Muscle of leg (tissue), 3 donors: ENCODE measurements at regions not wholly inside any gene's neighbourhood (a gene's known extent, or its start where the extent isn't known, plus 50 kb on each side); places are given as distances from the start of the nearest gene placed in this dataset.

Experiments used
- DNase-seq: peaks from one replicate; pipeline ENCODE4 v3.0.0; 2013
- H3K27ac ChIP-seq: one replicate; pipeline ENCODE4 v1.5.1; 2013; ENCODE audit warnings: mild to moderate bottlenecking, low read length, control low read depth
- H3K27me3 ChIP-seq: one replicate; pipeline ENCODE4 v1.6.1; 2013; ENCODE audit warnings: low read length; ENCODE audit not compliant: control insufficient read depth, insufficient read depth
- H3K36me3 ChIP-seq: one replicate; pipeline ENCODE4 v1.6.1; 2013; ENCODE audit warnings: low read length; ENCODE audit not compliant: control insufficient read depth, insufficient read depth
- H3K4me1 ChIP-seq: one replicate; pipeline ENCODE4 v1.6.1; 2013; ENCODE audit warnings: low read length; ENCODE audit not compliant: control insufficient read depth, insufficient read depth
- H3K4me3 ChIP-seq: one replicate; pipeline ENCODE4 v1.5.1; 2013; ENCODE audit warnings: low read length, control low read depth
- H3K9me3 ChIP-seq: replicated peaks from 2 replicates; pipeline ENCODE4 v1.6.1; 2013; ENCODE audit warnings: low read depth, low read length; ENCODE audit not compliant: control insufficient read depth
- WGBS: methylation state at CpG from one replicate; pipeline ENCODE4 v1.1.5; 2013; ENCODE audit warnings: missing lambda C conversion rate; ENCODE audit not compliant: insufficient coverage; 5-methylcytosine and 5-hydroxymethylcytosine counted together

- no peaks in the 10 kb centered on the region for H3K27me3 ChIP-seq
- no peaks in the 10 kb centered on the region for H3K36me3 ChIP-seq
- no peak overlapping the region for H3K4me3 ChIP-seq
- DNase-seq = no peak
- H3K27ac ChIP-seq = no peak overlapping the region
- H3K4me1 ChIP-seq = no peaks in the 10 kb centered on the region
- H3K9me3 ChIP-seq = no peaks in the 10 kb centered on the region
Measured at GRCh38 chr14:55734731-55735130, 154.7 kb downstream of the KTN1 start.

GRCh38 chr14:55739967-55740648, 160.1 kb downstream of the KTN1 start:
- Histone ChIP-seq H3K27ac (no peak overlapping the region), H3K36me3 (no peaks in the 10 kb centered on the region), H3K27me3 (no peaks in the 10 kb centered on the region), H3K9me3 (no peaks in the 10 kb centered on the region), H3K4me3 (no peak overlapping the region), H3K4me1 (no peaks in the 10 kb centered on the region)
- WGBS = 47% methylated on average over 3 of the region's 6 CpGs
- no peak for DNase-seq

- Histone ChIP-seq H3K9me3 (no peaks in the 10 kb centered on the region), H3K4me3 (no peak overlapping the region), H3K27me3 (no peaks in the 10 kb centered on the region), H3K27ac (no peak overlapping the region), H3K36me3 (no peaks in the 10 kb centered on the region), H3K4me1 (no peaks in the 10 kb centered on the region)
- WGBS = no CpG with 5 or more reads among the region's 3 CpGs
- DNase-seq = no peak
Measured at GRCh38 chr14:55740649-55740989, 160.6 kb downstream of the KTN1 start.

DNA sequence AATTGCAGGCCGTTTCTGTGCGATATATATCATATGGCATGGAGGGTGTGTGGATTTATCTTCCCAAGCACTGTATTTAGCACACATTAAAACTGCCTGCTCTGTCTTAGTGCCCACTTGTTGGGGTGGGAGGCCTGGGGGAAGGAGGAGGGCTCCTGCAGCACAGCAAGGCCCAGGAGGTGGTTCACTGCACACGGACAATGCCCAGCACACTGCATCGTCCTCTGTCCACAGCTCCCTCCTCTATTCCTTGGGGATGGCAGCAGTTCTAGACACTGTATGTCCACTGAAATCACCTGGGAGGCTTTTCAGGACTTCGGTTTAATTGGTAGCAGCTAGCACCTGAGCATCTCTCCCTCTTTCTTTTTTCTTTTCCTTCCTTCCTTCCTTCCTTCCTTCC, 161.2 kb downstream of the KTN1 start:
- WGBS = 60% methylated on average over 3 of the region's 5 CpGs
- no peak for DNase-seq

DNA sequence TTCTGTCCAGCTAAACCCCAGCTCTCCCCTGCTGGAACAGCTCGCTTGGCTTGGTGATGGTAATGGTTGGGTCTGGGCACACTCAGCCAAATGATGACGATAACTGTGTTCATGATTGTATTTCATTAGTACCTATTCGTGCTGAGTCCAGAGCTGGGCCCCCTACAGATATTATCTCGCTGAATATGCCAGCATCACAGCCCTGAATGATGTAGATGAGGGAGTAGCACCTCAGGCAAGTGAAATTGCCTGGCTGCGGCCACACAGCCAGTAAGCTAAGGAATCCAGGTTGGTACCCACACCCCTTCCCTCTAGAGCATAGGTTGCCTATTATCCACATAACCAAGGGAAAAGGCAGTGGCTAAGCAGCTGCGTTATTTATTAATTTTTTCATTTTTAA, 163.5 kb downstream of the KTN1 start:
- no peak overlapping the region for H3K27ac ChIP-seq
- H3K4me3 ChIP-seq = no peak overlapping the region
- no peak for DNase-seq
- H3K36me3 ChIP-seq = no peaks in the 10 kb centered on the region
- no peaks in the 10 kb centered on the region for H3K4me1 ChIP-seq
- H3K27me3 ChIP-seq = no peaks in the 10 kb centered on the region
- WGBS = 80% methylated on average over 1 of the region's 6 CpGs
- H3K9me3 ChIP-seq = no peaks in the 10 kb centered on the region

More for the DNA sequence above, 161.2 kb downstream of the KTN1 start:
- H3K4me3 ChIP-seq = no peak overlapping the region
- no peaks in the 10 kb centered on the region for H3K36me3 ChIP-seq
- H3K27me3 ChIP-seq = no peaks in the 10 kb centered on the region
- H3K27ac ChIP-seq = no peak overlapping the region
- no peaks in the 10 kb centered on the region for H3K9me3 ChIP-seq
- H3K4me1 ChIP-seq = no peaks in the 10 kb centered on the region

- DNase-seq = no peak
- Histone ChIP-seq H3K36me3 (no peaks in the 10 kb centered on the region), H3K4me1 (no peaks in the 10 kb centered on the region), H3K4me3 (no peak overlapping the region), H3K27me3 (no peaks in the 10 kb centered on the region), H3K27ac (no peak overlapping the region), H3K9me3 (no peaks in the 10 kb centered on the region)
- 87% methylated on average over 3 of the region's 4 CpGs for WGBS
Measured at GRCh38 chr14:55744321-55744720, 164.3 kb downstream of the KTN1 start.

GRCh38 chr14:55745906-55746305, 165.9 kb downstream of the KTN1 start:
- 94% methylated on average over 6 of the region's 7 CpGs for WGBS
- Histone ChIP-seq H3K36me3 (no peaks in the 10 kb centered on the region), H3K27ac (no peak overlapping the region), H3K9me3 (no peaks in the 10 kb centered on the region), H3K27me3 (no peaks in the 10 kb centered on the region), H3K4me3 (no peak overlapping the region), H3K4me1 (no peaks in the 10 kb centered on the region)
- DNase-seq = no peak

GRCh38 chr14:55746558-55746957, 166.6 kb downstream of the KTN1 start:
- Histone ChIP-seq H3K4me3 (no peak overlapping the region), H3K36me3 (no peaks in the 10 kb centered on the region), H3K27me3 (no peaks in the 10 kb centered on the region), H3K4me1 (no peaks in the 10 kb centered on the region), H3K27ac (no peak overlapping the region), H3K9me3 (no peaks in the 10 kb centered on the region)
- WGBS = 100% methylated on average over 2 of the region's 2 CpGs
- no peak for DNase-seq

DNA sequence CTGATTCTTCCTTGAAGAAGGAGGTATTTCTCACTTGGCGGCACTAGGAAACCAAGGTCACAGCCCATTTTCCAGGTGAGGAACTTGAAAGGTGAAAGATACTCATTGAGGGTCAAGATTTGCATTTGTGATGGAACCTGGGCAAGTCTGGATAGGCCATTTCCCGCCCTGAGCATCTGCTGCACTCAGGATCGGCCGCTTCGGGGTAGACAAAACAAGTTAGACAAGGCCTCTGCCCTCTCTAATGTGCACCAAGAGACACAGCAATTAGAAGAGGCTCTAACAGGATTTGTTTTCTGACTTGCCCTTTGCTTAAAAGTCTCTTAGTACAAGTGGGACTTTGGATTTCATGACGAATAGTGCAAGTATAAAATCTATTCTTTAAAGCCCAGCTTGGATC, 167.2 kb downstream of the KTN1 start:
- Histone ChIP-seq H3K4me1 (no peaks in the 10 kb centered on the region), H3K4me3 (no peak overlapping the region), H3K27ac (no peak overlapping the region), H3K9me3 (no peaks in the 10 kb centered on the region), H3K36me3 (no peaks in the 10 kb centered on the region), H3K27me3 (no peaks in the 10 kb centered on the region)
- WGBS = 64% methylated on average over 2 of the region's 6 CpGs
- DNase-seq = no peak

DNA sequence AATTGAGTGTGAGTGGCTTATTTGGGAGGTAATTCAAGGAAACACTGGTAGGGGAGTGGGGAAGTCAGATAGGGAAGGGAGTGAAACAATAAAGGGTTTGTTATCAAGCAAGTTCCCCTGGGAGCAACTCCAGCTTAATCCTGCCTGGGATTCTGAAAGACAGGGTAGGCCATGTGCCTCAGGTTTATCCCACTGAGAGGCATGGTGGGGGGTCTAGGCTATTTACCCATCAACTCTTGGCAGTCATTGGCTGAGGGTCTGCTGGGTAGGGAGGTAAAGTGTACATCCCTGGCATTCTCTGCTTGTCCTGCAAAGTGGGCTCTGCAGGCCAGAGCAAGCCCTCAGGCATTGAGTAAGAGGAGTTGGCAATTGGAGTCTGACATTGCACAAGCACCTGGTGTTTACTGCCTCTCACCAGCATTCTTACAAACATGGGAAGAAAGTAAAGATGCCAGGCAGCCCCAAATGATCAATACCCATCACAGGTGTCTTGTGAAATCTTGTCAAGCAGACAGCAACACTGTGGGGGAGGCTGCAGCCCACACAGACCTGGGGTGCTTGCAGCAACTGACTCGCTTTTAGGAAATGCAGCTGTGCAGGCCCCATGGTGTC, 169.3 kb downstream of the KTN1 start:
- Histone ChIP-seq H3K36me3 (no peaks in the 10 kb centered on the region), H3K27ac (no peak overlapping the region), H3K4me1 (no peaks in the 10 kb centered on the region), H3K27me3 (no peaks in the 10 kb centered on the region), H3K4me3 (no peak overlapping the region), H3K9me3 (no peaks in the 10 kb centered on the region)
- no CpG with 5 or more reads among the region's 1 CpG for WGBS
- no peak for DNase-seq

GRCh38 chr14:55749946-55750345, 169.9 kb downstream of the KTN1 start:
- Histone ChIP-seq H3K36me3 (no peaks in the 10 kb centered on the region), H3K9me3 (no peaks in the 10 kb centered on the region), H3K4me3 (no peak overlapping the region), H3K4me1 (no peaks in the 10 kb centered on the region), H3K27me3 (no peaks in the 10 kb centered on the region), H3K27ac (no peak overlapping the region)
- no CpG with 5 or more reads among the region's 8 CpGs for WGBS
- DNase-seq = no peak
